HG03460 (cell line): ENCODE measurements at regions not wholly inside any gene's neighbourhood (a gene's known extent, or its start where the extent isn't known, plus 50 kb on each side); places are given as distances from the start of the nearest gene placed in this dataset.
A peak's percentile ranks its signal among the peaks of the same experiment; 100 is the strongest.

Source experiments
- ATAC-seq: cut with Tn5 transposase; IDR thresholded peaks from one replicate; pipeline ENCODE4 v1.9.1; 2021; ENCODE audit not compliant: unreplicated experiment

- ATAC-seq = no peak
Observed at GRCh38 chr12:92370828-92371227, 225.2 kb upstream of the BTG1 start.

DNA sequence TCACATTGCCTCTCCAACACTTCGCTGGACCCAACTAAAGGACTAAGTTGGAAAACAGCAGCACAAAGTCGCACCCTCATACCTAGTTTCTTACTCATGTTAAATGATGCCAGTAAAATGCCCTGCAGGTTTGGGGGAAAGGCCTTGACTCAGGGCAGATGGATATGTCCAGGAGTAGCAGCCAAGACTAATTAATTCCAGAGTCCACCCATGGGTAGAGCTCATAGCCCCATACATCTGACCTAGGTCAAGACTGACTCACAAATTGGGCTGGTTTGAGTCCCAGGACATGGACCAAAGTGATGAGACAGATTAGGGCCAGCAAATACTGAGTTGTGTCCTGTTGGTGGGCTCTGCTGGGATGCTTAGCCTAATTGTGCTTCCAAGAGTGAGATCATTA, 224.0 kb upstream of the BTG1 start:
- ATAC-seq = no peak

GRCh38 chr12:92369056-92369455, 223.4 kb upstream of the BTG1 start:
- ATAC-seq = no peak

DNA sequence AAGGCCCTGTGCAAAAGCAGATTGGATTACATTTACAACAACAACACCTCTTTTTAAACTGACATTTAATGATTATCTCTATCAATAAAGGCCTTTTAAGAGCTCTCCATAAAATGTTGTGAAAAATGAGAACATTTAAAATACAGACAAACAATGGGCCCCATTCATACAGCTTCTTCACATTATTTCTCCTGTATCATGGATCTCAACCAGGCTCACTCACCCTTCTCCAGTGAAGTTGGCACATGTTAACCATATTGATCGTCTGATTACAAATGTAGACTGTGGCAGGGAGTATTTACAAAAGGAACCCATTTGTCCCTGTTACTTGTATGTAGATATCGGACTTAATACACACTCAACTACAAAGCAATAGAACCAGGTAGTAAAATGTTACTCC, 220.2 kb upstream of the BTG1 start:
- no peak for ATAC-seq

DNA sequence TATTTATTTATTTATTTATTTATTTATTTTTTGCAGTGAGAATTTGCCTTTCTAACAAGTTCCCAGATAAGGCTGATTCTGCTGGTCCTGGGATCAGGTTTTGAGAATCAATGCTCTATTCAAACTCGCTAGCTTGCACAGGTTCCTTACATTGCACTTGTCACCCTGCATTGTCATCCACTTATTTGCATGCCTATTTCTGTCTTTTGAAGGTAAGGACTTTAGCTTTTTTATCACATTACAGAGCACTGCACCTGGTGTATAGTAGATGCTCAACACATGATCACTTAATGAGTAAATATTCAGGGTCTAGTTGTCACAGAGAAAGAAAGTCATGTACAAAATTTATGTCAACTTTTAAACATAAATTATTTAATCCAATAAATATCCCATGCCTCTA, 219.7 kb upstream of the BTG1 start:
- ATAC-seq = no peak

- peak; percentile 59 for ATAC-seq
Observed at GRCh38 chr12:92363295-92364146, 217.9 kb upstream of the BTG1 start.

DNA sequence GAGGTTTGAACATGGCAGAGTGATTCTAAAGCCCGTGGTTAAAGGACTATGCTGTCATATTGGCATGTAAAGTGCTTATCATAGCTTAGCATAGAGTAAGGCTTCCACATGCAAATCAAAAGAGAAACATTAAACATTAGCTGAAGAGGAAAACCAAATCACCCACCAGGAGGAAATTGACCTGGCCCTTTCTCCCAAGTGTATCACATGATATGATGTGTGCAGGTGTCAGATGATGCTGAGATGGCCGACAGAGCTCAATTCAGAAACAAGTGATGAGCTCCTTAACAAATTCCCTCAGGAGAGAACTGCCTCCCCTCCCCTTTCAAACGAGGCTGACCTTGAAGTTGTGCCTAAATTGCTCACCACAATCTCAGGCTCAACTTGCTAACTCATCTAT, 217.1 kb upstream of the BTG1 start:
- peak; percentile 55 for ATAC-seq

DNA sequence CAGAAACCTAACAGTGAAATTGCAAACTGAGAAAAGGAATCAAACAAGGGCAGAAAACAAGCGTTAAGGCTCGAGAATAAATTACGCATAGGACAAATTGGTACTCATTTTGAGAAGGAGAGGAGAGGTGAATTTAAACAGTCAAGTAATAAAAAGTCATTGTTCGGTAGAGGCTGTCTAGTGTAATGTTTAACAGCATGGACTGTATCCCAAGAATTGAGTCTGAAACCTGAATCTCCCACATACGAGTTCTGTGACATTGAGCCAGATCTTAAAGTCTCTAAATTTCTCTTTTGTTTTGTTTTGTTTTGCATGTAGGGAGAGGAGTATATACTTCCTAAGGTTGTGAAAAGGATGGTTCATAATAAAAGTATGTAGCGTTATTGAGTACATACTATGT, 216.5 kb upstream of the BTG1 start:
- ATAC-seq = no peak

- ATAC-seq = no peak
Observed at GRCh38 chr12:92360543-92360942, 214.9 kb upstream of the BTG1 start.

GRCh38 chr12:92359581-92360209, 214.0 kb upstream of the BTG1 start:
- no peak for ATAC-seq

DNA sequence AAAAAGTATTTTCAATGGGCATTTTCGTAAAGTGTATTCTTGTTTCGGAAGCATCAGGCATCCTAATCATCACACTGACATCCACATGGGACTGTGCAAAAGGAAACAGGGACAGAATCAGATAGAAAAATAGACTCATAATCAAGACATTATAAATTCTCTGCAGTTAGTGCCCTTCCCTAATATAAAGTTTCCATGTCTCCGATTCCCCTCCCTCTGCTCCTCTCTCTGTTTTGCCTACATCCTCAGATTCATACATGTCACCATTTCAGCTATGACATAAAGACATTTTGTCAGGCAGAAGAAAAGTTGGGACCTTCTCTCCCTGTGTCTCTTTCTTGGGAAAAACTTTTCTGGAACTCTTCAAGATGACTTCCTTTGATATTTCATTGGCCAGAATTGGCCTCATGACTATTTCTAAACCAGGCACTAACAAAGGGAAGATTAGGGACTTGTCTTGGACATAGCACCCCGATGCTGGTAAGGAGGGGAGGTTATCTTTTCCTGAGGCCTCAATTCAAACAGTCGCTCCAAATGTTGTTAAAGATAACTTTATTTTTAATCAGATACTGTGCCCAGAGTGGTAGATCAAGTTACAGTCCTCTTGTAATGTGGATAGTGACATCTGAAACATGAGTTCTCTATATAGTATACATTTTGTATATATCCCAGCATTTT, 212.1 kb upstream of the BTG1 start:
- no peak for ATAC-seq

GRCh38 chr12:92356425-92356824, 210.8 kb upstream of the BTG1 start:
- no peak for ATAC-seq

DNA sequence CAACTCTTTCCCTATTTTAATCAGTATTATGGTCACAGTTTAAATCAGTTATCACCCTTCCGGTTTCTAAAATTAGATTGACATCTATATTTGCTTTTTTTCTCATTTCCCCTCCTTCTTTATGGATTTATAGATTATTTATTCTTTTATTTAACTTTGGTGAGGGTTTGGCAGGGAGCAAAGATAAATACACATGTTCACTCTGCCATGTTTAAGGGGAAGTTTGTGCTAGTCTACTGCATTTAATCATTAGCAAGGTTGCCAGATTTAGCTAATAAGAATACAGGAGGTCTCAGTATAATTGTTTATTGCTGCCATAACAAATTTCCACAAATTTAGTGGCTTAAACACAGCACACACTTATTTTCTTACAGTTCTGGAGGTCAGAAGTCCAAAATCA, 204.0 kb upstream of the BTG1 start:
- ATAC-seq = no peak

GRCh38 chr12:92342574-92342973, 196.9 kb upstream of the BTG1 start:
- ATAC-seq = no peak

DNA sequence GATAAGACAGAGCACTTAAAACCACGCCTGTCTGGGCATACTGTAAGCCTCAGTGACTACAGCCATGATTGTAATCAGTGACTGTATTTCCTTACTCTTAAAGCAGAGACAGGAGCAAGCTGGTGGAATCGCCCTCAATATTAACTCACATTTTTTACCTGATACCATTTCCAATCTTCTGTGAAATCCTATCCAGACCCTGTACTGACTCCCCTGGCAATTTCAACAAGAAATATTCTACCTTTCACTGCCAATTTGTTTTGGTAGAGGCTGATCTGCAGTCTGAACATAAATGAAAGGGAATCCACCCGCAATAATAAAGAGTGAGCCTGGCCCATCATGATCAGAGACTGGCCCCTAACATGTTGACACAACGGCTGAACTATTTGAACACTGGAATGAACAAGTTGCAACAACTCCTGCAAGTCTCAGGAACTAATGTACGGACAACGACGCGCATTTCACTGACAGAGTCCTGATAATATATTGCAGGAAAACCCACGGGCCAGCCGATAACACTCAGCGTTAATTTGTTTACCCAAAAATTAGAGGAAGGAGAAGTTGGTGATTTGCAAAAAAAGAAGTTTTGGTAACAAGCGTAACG, 195.5 kb upstream of the BTG1 start:
- peak; percentile 70 for ATAC-seq

DNA sequence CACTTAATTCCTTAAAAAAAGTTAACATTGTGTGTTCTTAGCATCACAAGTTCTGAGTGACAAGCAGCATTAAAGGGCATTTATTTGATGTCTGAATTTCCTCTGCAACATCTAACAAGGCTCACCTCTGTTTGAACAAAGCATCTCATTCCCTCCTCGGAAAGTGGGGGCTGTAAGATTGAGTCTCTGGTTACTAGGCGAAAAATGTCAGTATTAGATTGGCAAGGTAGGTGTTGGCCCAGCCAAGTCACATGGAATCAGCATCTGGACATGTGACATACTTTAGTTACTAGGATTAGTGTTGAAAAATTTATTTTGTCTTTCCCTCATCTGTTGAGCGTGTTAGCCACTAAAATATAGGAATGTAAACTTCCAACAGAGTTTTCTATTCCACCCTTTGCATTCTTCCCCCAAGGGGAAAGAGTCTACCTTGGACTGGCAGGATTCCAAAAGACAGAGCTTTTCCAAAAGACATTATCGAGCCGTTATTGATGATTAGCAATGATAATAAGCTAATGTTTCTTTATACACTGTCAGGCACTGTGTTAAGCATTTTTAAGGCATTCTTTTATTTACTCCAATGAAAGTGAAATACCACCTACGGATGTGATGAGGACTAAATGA, 194.9 kb upstream of the BTG1 start:
- ATAC-seq = no peak

DNA sequence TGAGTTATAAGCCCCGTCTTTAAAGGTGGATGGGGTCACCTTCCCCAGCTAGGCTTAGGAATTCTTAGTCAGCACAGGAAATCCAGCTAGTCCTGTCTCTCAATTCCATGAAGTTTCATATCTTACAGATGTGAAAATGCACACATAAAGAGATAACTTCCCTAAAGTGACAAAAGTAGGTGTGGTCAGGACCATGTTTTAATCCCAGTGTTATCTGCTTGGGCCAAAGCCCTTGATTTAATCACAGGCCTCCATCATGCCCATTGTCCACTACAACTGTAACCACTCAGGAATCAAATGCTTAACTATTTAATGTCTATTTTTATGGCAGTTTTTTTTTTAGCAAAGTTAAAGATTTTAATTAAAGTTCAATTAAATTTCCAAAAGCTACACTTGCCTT, 194.4 kb upstream of the BTG1 start:
- ATAC-seq = no peak

GRCh38 chr12:92339198-92339821, 193.7 kb upstream of the BTG1 start:
- no peak for ATAC-seq

DNA sequence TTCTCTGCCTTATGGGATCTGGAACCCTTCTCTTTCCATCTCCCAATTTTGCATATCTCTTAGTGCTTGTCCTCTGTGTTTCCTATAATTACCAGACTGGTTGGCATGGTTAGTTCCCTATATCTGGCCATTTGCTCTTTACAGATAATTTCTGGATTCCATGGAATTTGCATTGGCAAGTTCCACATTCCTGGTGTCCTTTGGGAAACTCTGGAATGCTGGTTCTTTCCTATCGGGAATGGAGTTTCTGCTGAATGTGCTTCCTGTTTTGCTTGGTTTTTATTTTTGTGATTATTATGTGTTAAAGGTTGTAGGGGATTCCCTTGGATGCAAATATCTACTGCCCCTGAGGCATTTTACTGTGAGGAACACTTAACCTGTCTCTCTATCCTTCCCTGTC, 193.0 kb upstream of the BTG1 start:
- ATAC-seq = no peak

GRCh38 chr12:92338102-92338501, 192.5 kb upstream of the BTG1 start:
- ATAC-seq = no peak

DNA sequence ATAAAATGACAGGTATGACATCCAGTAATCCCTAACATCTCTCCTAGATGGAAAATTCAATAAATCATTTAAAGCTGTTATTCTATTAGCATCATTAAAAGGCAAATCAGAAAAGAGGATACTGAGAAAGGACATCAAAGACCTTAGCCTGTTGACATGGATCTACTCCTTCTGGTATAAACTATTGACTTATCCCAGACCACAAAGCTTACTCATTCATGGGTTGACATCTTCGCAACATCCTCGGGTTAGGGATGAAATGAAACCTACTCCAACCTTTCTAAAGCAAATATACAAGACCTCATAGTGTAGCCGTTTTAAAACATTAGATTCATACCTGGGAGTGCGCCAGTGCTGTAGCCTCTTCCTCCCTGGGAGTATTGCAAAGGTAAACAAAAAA, 191.5 kb upstream of the BTG1 start:
- no peak for ATAC-seq
